K562 (cell line): ENCODE measurements at regions not wholly inside any gene's neighbourhood (a gene's known extent, or its start where the extent isn't known, plus 50 kb on each side); places are given as distances from the start of the nearest gene placed in this dataset.

ENCODE experiments used
- ATAC-seq: fragments of 200-7000 bp; cut with Tn5 transposase; 3 replicates; pipeline ENCODE4 v1.9.1; 2020; ENCODE audit warnings: moderate library complexity
- BruUV-seq: library from RNA; stranded (reverse); fragments of 400-500 nt; replicated peaks from 2 replicates; lab custom pipeline; 2021; lab: Mats Ljungman, UMichigan
- CTCF ChIA-PET: fragments of 300-600 bp; formaldehyde crosslinking; extraction: SDS; loops from one replicate; lab custom pipeline; 2021; ENCODE audit warnings: low intra/inter-chr PET ratio; lab: Yijun Ruan, JAX
- POLR2A ChIA-PET: fragments of 300-600, 350-650 bp; sonication (Branson Sonifier 250); formaldehyde crosslinking; extraction: SDS; loops from one replicate; lab custom pipeline; 2021; ENCODE audit warnings: antibody characterized with exemption, inconsistent platforms; lab: Yijun Ruan, JAX
- DNase-seq, 4 experiments: peaks; one replicate each; pipeline versions ENCODE4 v3.0.0 to v3.0.0-alpha.2; 2011 to 2018; ENCODE audit warnings: low spot score in 3 of 4, mixed read lengths in 3 of 4; ENCODE audit errors: extremely low read depth in 1 of 4
- FAIRE-seq: peaks from 2 replicates; lab custom pipeline; 2011; peaks lifted over from hg19 to GRCh38; lab: Jason Lieb, UNC
- H2AFZ ChIP-seq: 2 replicates; pipeline ENCODE4 v1.6.0; 2011; ENCODE audit warnings: low read depth, low read length, control low read depth, inconsistent platforms
- H3K27ac ChIP-seq: fragments of 200-600 bp; 3 replicates; pipeline ENCODE4 v1.8.0; 2011; ENCODE audit warnings: low read depth, mild to moderate bottlenecking, control low read depth, inconsistent platforms, low read length, moderate library complexity, mixed read lengths; ENCODE audit errors: extremely low read depth
- H3K27me3 ChIP-seq, 2 experiments: fragments of 300-600 bp in 1 of 2; 2 replicates in 1 of 2; 3 replicates in 1 of 2; pipeline versions ENCODE4 v1.6.0 to v1.8.0; 2011; ENCODE audit warnings: inconsistent platforms in 2 of 2, low read length in 2 of 2, mild to moderate bottlenecking in 1 of 2, mixed read lengths in 1 of 2, moderate library complexity in 1 of 2; ENCODE audit not compliant: control insufficient read depth in 2 of 2, insufficient read depth in 2 of 2
- H3K36me3 ChIP-seq: fragments of 300-600 bp; 3 replicates; pipeline ENCODE4 v1.8.0; 2011; ENCODE audit warnings: mild to moderate bottlenecking, low read length, inconsistent platforms; ENCODE audit not compliant: control insufficient read depth, insufficient read depth
- H3K4me1 ChIP-seq, 2 experiments: fragments of 200-600 bp in 1 of 2; replicated peaks in 1 of 2; 2 replicates in 1 of 2; 3 replicates in 1 of 2; pipeline versions ENCODE4 v1.5.1 to v1.8.0; 2011; ENCODE audit warnings: inconsistent platforms in 2 of 2, low read length in 2 of 2, mild to moderate bottlenecking in 1 of 2, mixed read lengths in 1 of 2, moderate library complexity in 1 of 2; ENCODE audit not compliant: control insufficient read depth in 2 of 2, insufficient read depth in 2 of 2
- H3K4me2 ChIP-seq: 2 replicates; pipeline ENCODE4 v1.6.1; 2011; ENCODE audit warnings: low read length, control low read depth, inconsistent platforms, mixed read lengths; ENCODE audit not compliant: insufficient read depth
- H3K4me3 ChIP-seq: fragments of 200-600 bp; sonication (generic), shearing (Covaris generic); 2 replicates; pipeline ENCODE4 v1.5.1; 2016; ENCODE audit warnings: control low read depth, inconsistent platforms
- H3K79me2 ChIP-seq: fragments of 200-600 bp; 3 replicates; pipeline ENCODE4 v1.8.0; 2011; ENCODE audit warnings: low read length, inconsistent platforms; ENCODE audit not compliant: control insufficient read depth, insufficient read depth
- H3K9ac ChIP-seq, 2 experiments: 2 replicates each; pipeline versions ENCODE4 v1.6.0 to v1.6.1; 2011; ENCODE audit warnings: low read depth in 2 of 2, low read length in 2 of 2, control low read depth in 1 of 2, inconsistent platforms in 1 of 2, mild to moderate bottlenecking in 1 of 2, mixed read lengths in 1 of 2; ENCODE audit not compliant: insufficient read depth in 1 of 2
- H3K9me1 ChIP-seq: one replicate; pipeline ENCODE4 v1.6.0; 2011; ENCODE audit warnings: inconsistent platforms, mild to moderate bottlenecking, low read length, moderate library complexity; ENCODE audit not compliant: control insufficient read depth, insufficient read depth
- H3K9me3 ChIP-seq: replicated peaks from 2 replicates; pipeline ENCODE4 v1.5.1; 2011; ENCODE audit warnings: low read depth, low read length, inconsistent platforms; ENCODE audit not compliant: control insufficient read depth, insufficient read depth
- H4K20me1 ChIP-seq: replicated peaks from 2 replicates; pipeline ENCODE4 v1.6.1; 2011; ENCODE audit warnings: low read length, inconsistent platforms, mixed read lengths; ENCODE audit not compliant: control insufficient read depth, insufficient read depth
- ELK1 ChIP-seq: sonication (generic); formaldehyde crosslinking; IDR thresholded peaks from 2 replicates; pipeline ENCODE4 v1.8.1; 2022; ENCODE audit warnings: missing genetic modification reagents
- GTF2F1 ChIP-seq: IDR thresholded peaks from 2 replicates; pipeline ENCODE4 v1.6.1; 2011; ENCODE audit warnings: low read depth, low read length, improper control_type of control experiment
- KDM1A ChIP-seq, 2 experiments: fragments of 450-650 bp; IDR thresholded peaks; 2 replicates each; pipeline ENCODE4 v1.6.1; 2016; ENCODE audit warnings: mild to moderate bottlenecking in 2 of 2
- KLF6 ChIP-seq: fragments of 250-450 bp; sonication (Bioruptor Pico); IDR thresholded peaks from 2 replicates; pipeline ENCODE4 v1.4.0; 2020; ENCODE audit warnings: mild to moderate bottlenecking, moderate library complexity, borderline replicate concordance
- MBD1 ChIP-seq: fragments of 250-450 bp; sonication (Bioruptor Pico); IDR thresholded peaks from 2 replicates; pipeline ENCODE4 v1.8.0; 2022; ENCODE audit warnings: inconsistent platforms
- MYBL2 ChIP-seq, 2 experiments: fragments of 450-650 bp in 1 of 2; sonication (generic) in 1 of 2; formaldehyde crosslinking in 1 of 2; IDR thresholded peaks; 2 replicates each; pipeline versions ENCODE4 v1.6.1 to v1.8.1; 2017 to 2022; ENCODE audit warnings: borderline replicate concordance in 1 of 2, inconsistent platforms in 1 of 2, low read depth in 1 of 2, mild to moderate bottlenecking in 1 of 2, missing genetic modification reagents in 1 of 2, moderate library complexity in 1 of 2
- NELFE ChIP-seq: IDR thresholded peaks from 2 replicates; pipeline ENCODE4 v1.6.1; 2011; ENCODE audit warnings: mild to moderate bottlenecking; ENCODE audit not compliant: insufficient read depth, insufficient read length
- PHF8 ChIP-seq: fragments of 200-600 bp; sonication (generic); IDR thresholded peaks from 2 replicates; pipeline ENCODE4 v1.6.1; 2012; ENCODE audit warnings: mixed run types, mild to moderate bottlenecking, inconsistent platforms, low read length, moderate library complexity, borderline replicate concordance
- RCOR1 ChIP-seq, 2 experiments: IDR thresholded peaks; 2 replicates each; pipeline ENCODE4 v1.6.1; 2012; ENCODE audit warnings: low read depth in 2 of 2, low read length in 2 of 2, borderline replicate concordance in 1 of 2, improper control_type of control experiment in 1 of 2
- SAFB ChIP-seq: fragments of 200-400 bp; formaldehyde crosslinking; IDR thresholded peaks from 2 replicates; pipeline ENCODE4 v1.6.1; 2017; ENCODE audit warnings: low read depth, low read length, borderline replicate concordance
- ZNF224 ChIP-seq: sonication (generic); formaldehyde crosslinking; IDR thresholded peaks from 2 replicates; pipeline ENCODE4 v1.8.0; 2022; ENCODE audit warnings: mild to moderate bottlenecking, missing genetic modification reagents
- ZNF239 ChIP-seq: fragments of 250-450 bp; sonication (Bioruptor Pico); IDR thresholded peaks from 2 replicates; pipeline ENCODE4 v1.4.0; 2020; ENCODE audit warnings: mild to moderate bottlenecking
- ZNF41 ChIP-seq: fragments of 250-450 bp; sonication (Bioruptor Pico); conservative IDR thresholded peaks from 2 replicates; pipeline ENCODE4 v1.4.0; 2020; ENCODE audit warnings: mild to moderate bottlenecking
- ZNF77 ChIP-seq: fragments of 250-450 bp; sonication (Bioruptor Pico); IDR thresholded peaks from 2 replicates; pipeline ENCODE4 v1.5.0; 2020
- WGBS: fragments of 100-300 bp; shearing (Covaris generic); methylation state at CpG from one replicate; pipeline ENCODE4 v1.1.6; 2016; ENCODE audit warnings: low coverage, mixed read lengths; ENCODE audit not compliant: insufficient coverage; ENCODE audit errors: missing lambda C conversion rate; 5-methylcytosine and 5-hydroxymethylcytosine counted together
- in situ Hi-C: fragments of 300-500 bp; cut with MboI; formaldehyde crosslinking; loops from 4 replicates; pipeline ENCODE4 v1.15.0; 2018; ENCODE audit warnings: inconsistent platforms, mixed read lengths
- intact Hi-C: fragments of 100-400 bp; cut with micrococcal nuclease; formaldehyde crosslinking; loops from 2 replicates; pipeline ENCODE4 v1.14.2; 2022
- TF ChIP-seq, protein P1 (sequence below), 3 experiments: fragments of 200-800 bp in 1 of 3; sonication (Bioruptor generic) in 1 of 3; sonication (generic) in 1 of 3; formaldehyde crosslinking in 1 of 3; IDR thresholded peaks; 2 replicates each; pipeline versions ENCODE4 v1.6.1 to v1.8.0; 2016 to 2022; ENCODE audit warnings: mild to moderate bottlenecking in 2 of 3, missing compliant biosample characterization in 2 of 3, missing genetic modification characterization in 2 of 3, missing genetic modification reagents in 1 of 3

DNA sequence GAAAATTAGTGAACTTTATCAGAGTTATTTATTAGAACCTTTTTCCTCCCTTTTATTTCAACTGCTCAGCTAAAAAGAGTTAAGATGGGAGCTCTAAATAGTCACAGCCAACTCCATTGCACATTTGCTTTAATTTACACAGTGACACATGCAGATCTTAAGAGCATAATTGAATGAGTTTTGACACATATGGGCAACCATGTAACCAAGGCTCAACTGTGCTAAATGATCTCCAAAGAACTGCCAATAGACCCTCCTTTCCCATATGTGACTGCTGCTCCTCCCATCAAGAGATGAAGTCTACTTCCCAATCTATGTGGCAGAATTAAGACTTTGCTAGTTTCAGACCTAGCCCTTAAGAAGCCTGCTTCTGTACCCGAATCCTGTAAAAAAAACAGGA is 960.0 kb downstream of the BCL11B start:
- WGBS, result 10% methylated on average over 1 of the region's 1 CpG

More for the DNA sequence above, 960.0 kb downstream of the BCL11B start:
- no peak overlapping the region for H3K9ac ChIP-seq
- BruUV-seq, result no TSS peak
- no peaks in the 10 kb centered on the region for H3K79me2 ChIP-seq
- no peak overlapping the region for H2AFZ ChIP-seq
- H3K9me1 ChIP-seq, result no peaks in the 10 kb centered on the region
- TF ChIP-seq SAFB, result no peak
- TF ChIP-seq KLF6 (CRISPR knock-in tag), result no peak
- no peak for TF ChIP-seq RCOR1 (IDR thresholded peaks at IDR 0.05; ENCODE audit: borderline replicate concordance in 1 of 2, low read depth in 2 of 2, low read length in 2 of 2)
- no peak for TF ChIP-seq MBD1 (CRISPR knock-in tag)
- no peak for TF ChIP-seq ELK1 (CRISPR knock-in tag)
- no peak for TF ChIP-seq KDM1A (IDR thresholded peaks at IDR 0.05)
- no peak for TF ChIP-seq ZNF41 (CRISPR knock-in tag)
- no peak for TF ChIP-seq GTF2F1
- no peak for TF ChIP-seq ZNF77 (CRISPR knock-in tag)
- no peak for TF ChIP-seq MYBL2 (IDR thresholded peaks at IDR 0.05; ENCODE audit: low read depth)
- TF ChIP-seq MYBL2 (CRISPR knock-in tag; IDR thresholded peaks at IDR 0.05; ENCODE audit: borderline replicate concordance), result no peak
- TF ChIP-seq, protein P1, sequence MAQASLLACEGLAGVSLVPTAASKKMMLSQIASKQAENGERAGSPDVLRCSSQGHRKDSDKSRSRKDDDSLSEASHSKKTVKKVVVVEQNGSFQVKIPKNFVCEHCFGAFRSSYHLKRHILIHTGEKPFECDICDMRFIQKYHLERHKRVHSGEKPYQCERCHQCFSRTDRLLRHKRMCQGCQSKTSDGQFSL (CRISPR knock-in tag; IDR thresholded peaks at IDR 0.05), result no peak
- TF ChIP-seq, protein P1 (tag; IDR thresholded peaks at IDR 0.05), result no peak
- no peak for TF ChIP-seq ZNF239 (CRISPR knock-in tag)
- no peak for TF ChIP-seq NELFE
- no peak for TF ChIP-seq PHF8
- TF ChIP-seq ZNF224 (CRISPR knock-in tag), result no peak
- no peaks in the 10 kb centered on the region for H3K36me3 ChIP-seq
- H3K4me3 ChIP-seq, result no peak overlapping the region
- FAIRE-seq, result no peak
- no peak overlapping the region for H3K27ac ChIP-seq
- no peak for ATAC-seq
- CTCF ChIA-PET, result no interaction called here
- no peak for DNase-seq
- no peak overlapping the region for H3K4me2 ChIP-seq
- in situ Hi-C loops, result no loop called here
- no peaks in the 10 kb centered on the region for H3K4me1 ChIP-seq
- no peaks in the 10 kb centered on the region for H3K27me3 ChIP-seq
- H4K20me1 ChIP-seq, result no peaks in the 10 kb centered on the region
- POLR2A ChIA-PET, result no interaction called here
- H3K9me3 ChIP-seq, result no peaks in the 10 kb centered on the region
- intact Hi-C loops, result no loop called here
